ENCODE measurements at regions not wholly inside any gene's neighbourhood (a gene's known extent, or its start where the extent isn't known, plus 50 kb on each side); places are given as distances from the start of the nearest gene placed in this dataset.

DNA sequence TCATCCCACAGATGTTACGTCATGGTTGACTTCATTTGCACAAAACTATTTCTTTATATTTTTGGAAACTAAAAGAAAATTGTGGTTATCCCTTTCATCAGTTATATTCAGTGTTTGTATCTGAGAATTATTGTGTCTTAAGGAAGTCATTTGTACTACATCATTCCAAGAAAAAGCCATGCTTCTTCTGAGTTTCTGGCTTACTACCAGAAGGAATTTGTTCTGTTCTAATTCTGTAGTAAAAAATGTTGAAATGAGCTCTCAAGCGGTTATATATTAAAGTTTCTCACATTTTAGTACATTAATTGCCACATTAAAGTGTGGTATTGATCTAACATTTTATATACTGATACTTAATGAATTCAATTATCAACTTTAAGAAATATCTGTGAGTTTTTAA is 1844.5 kb downstream of the PCDH7 start:
- TF ChIP-seq EP300 (IDR thresholded peaks at IDR 0.05) (no peak), POLR2AphosphoS5 (IDR thresholded peaks at IDR 0.05) (no peak), POLR2A (IDR thresholded peaks at IDR 0.05) (no peak)
- TF ChIP-seq, protein P1, sequence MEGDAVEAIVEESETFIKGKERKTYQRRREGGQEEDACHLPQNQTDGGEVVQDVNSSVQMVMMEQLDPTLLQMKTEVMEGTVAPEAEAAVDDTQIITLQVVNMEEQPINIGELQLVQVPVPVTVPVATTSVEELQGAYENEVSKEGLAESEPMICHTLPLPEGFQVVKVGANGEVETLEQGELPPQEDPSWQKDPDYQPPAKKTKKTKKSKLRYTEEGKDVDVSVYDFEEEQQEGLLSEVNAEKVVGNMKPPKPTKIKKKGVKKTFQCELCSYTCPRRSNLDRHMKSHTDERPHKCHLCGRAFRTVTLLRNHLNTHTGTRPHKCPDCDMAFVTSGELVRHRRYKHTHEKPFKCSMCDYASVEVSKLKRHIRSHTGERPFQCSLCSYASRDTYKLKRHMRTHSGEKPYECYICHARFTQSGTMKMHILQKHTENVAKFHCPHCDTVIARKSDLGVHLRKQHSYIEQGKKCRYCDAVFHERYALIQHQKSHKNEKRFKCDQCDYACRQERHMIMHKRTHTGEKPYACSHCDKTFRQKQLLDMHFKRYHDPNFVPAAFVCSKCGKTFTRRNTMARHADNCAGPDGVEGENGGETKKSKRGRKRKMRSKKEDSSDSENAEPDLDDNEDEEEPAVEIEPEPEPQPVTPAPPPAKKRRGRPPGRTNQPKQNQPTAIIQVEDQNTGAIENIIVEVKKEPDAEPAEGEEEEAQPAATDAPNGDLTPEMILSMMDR (IDR thresholded peaks at IDR 0.05), result no peak
- no peaks in the 10 kb centered on the region for H3K9me3 ChIP-seq
- DNase-seq (no peak), ATAC-seq (ENCODE audit: low FRiP score in 2 of 2) (no peak)
- no peak overlapping the region for H3K27ac ChIP-seq
- H3K4me1 ChIP-seq, result no peaks in the 10 kb centered on the region
- H3K36me3 ChIP-seq, result no peaks in the 10 kb centered on the region
- WGBS, 2 donors, result 81% methylated on average over 2 of the region's 2 CpGs
- H3K4me3 ChIP-seq, result no peak overlapping the region
- H3K27me3 ChIP-seq, result no peaks in the 10 kb centered on the region

DNA sequence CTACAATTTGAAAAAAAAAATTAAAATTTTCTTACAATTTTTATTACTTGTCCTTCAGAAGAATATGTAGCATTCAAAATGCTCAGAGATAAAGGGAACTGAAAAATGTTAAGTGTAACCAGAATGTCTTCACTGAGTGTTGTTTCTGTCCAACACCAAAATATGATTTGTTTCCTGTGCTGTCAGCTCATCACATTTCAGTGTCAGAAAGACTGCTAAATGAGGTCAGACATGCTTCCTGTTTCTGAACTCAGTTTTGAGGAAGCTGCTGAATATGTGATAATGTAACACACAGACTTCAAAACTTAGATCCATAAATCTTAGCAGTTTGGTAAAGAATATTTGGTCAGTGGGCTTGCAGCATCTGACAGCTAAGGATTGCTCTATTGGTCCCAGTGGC is 1849.7 kb downstream of the PCDH7 start:
- TF ChIP-seq POLR2A (IDR thresholded peaks at IDR 0.05), result no peak
- TF ChIP-seq EP300 (IDR thresholded peaks at IDR 0.05), result no peak
- Histone ChIP-seq H3K27ac (no peak overlapping the region), H3K36me3 (no peaks in the 10 kb centered on the region), H3K4me3 (no peak overlapping the region), H3K4me1 (no peaks in the 10 kb centered on the region), H3K27me3 (no peaks in the 10 kb centered on the region), H3K9me3 (no peaks in the 10 kb centered on the region)
- DNase-seq (no peak), ATAC-seq (ENCODE audit: low FRiP score in 2 of 2) (peak in 1 of 2 donors; percentile 75)

DNA sequence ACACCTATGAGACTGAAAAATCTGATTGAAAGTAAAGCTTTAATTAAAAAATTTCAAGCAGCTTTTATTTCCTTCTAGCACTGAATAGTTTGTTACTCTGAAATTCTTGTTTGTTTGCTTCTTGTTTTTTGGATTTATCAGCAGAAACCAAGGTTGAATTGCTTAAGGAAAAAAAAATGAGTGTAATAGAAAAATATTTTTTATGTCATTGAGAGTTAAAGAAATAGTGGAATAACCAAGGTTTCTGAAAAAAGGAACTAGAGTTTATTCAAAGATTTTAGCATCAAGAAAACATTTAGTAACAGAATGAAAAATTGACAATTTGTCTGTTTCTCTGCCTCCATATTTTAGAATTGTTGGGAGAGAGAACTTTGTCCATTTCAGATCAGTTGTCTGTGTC is 1852.2 kb downstream of the PCDH7 start:
- TF ChIP-seq EP300 (IDR thresholded peaks at IDR 0.05) (no peak), POLR2AphosphoS5 (IDR thresholded peaks at IDR 0.05) (no peak), POLR2A (IDR thresholded peaks at IDR 0.05) (no peak)
- TF ChIP-seq, protein P1 (IDR thresholded peaks at IDR 0.05), result no peak
- no peak for ATAC-seq (ENCODE audit: low FRiP score in 2 of 2)
- DNase-seq, result no peak
- Histone ChIP-seq H3K4me3 (no peak overlapping the region), H3K27ac (no peak overlapping the region), H3K4me1 (no peaks in the 10 kb centered on the region), H3K9me3 (no peaks in the 10 kb centered on the region), H3K36me3 (no peaks in the 10 kb centered on the region), H3K27me3 (no peaks in the 10 kb centered on the region)

DNA sequence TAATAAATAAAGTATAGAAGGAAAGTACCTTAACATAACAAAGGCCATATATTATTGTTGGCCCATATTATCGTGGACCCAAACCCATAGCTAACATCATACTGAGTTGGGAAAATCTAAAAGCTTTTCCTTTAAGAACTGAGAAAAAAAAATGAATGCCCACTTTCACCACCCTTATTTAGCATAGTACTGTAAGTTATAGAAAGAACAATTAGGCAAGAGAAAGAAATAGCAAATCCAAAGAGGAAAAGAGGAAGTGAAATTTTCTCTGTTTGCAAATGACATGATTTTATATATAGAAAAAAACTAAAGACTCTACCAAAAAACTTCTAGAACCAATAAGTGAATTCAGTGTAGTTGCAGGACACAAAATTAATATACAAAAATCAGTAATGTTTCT is 1854.6 kb downstream of the PCDH7 start:
- Histone ChIP-seq H3K27ac (no peak overlapping the region), H3K9me3 (no peaks in the 10 kb centered on the region), H3K27me3 (no peaks in the 10 kb centered on the region), H3K4me1 (no peaks in the 10 kb centered on the region), H3K36me3 (no peaks in the 10 kb centered on the region), H3K4me3 (no peak overlapping the region)
- no peak for ATAC-seq (ENCODE audit: low FRiP score in 2 of 2)
- TF ChIP-seq POLR2AphosphoS5 (IDR thresholded peaks at IDR 0.05) (no peak), POLR2A (IDR thresholded peaks at IDR 0.05) (no peak), EP300 (IDR thresholded peaks at IDR 0.05) (no peak)
- TF ChIP-seq, protein P1 (IDR thresholded peaks at IDR 0.05), result no peak
- WGBS, 2 donors, result 80 to 88% methylated on average over 1 of the region's 1 CpG
- no peak for DNase-seq

DNA sequence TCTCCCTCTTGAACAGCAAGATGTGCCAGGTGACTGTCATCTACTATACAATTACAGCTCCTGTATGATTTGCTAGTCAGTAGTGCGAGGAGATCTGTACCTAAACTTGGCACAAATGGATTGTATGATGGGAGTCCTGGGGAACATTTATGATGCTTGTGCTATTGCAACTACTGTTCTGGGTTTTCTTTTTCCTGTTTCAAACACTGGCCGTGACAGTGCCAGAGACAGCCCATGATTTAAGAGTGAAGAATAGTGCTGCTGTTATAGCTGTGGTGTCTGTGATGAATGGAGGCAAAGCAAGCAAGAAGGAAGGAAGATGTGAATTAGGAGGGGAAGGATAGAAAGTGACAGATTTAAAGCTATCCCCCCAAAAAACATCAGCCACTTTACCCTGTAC is 1868.9 kb downstream of the PCDH7 start:
- WGBS, 2 donors, result 39 to 51% methylated on average over 2 of the region's 2 CpGs

More for the DNA sequence above, 1868.9 kb downstream of the PCDH7 start:
- no peaks in the 10 kb centered on the region for H3K36me3 ChIP-seq
- H3K4me3 ChIP-seq, result no peak overlapping the region
- H3K9me3 ChIP-seq, result no peaks in the 10 kb centered on the region
- no peak overlapping the region for H3K27ac ChIP-seq
- ATAC-seq (ENCODE audit: low FRiP score in 2 of 2) (no peak), DNase-seq (no peak)
- TF ChIP-seq, protein P1 (IDR thresholded peaks at IDR 0.05), result no peak
- TF ChIP-seq EP300 (IDR thresholded peaks at IDR 0.05) (no peak), POLR2AphosphoS5 (IDR thresholded peaks at IDR 0.05) (no peak), POLR2A (IDR thresholded peaks at IDR 0.05) (no peak)
- H3K4me1 ChIP-seq, result no peaks in the 10 kb centered on the region
- no peaks in the 10 kb centered on the region for H3K27me3 ChIP-seq
